ENCODE measurements at regions not wholly inside any gene's neighbourhood (a gene's known extent, or its start where the extent isn't known, plus 50 kb on each side); places are given as distances from the start of the nearest gene placed in this dataset.

GRCh38 chr6:149218915-149219314 is 98.6 kb upstream of the TAB2 start:
- Histone ChIP-seq H3K36me3 (ENCODE audit: control insufficient read depth in 2 of 2, extremely low read depth in 1 of 2, insufficient read depth in 2 of 2, low read length in 2 of 2) (no peaks in the 10 kb centered on the region), H3K9me1 (ENCODE audit: control insufficient read depth, extremely low read depth, insufficient read depth, low read length) (no peaks in the 10 kb centered on the region), H3K27ac (ENCODE audit: control insufficient read depth, insufficient read depth, low read length) (no peak overlapping the region), H2AFZ (ENCODE audit: control insufficient read depth, low read length) (no peak overlapping the region), H4K20me1 (ENCODE audit: control insufficient read depth, extremely low read depth, insufficient read depth, low read length) (no peaks in the 10 kb centered on the region), H3K4me1 (ENCODE audit: control insufficient read depth, extremely low read depth, insufficient read depth, low read length) (no peaks in the 10 kb centered on the region), H3K79me2 (ENCODE audit: control insufficient read depth, insufficient read depth, low read length) (no peaks in the 10 kb centered on the region), H3K9ac (ENCODE audit: control insufficient read depth, extremely low read depth, insufficient read depth, low read length) (no peak overlapping the region), H3K27me3 (ENCODE audit: control insufficient read depth, extremely low read depth, insufficient read depth, low read length) (no peaks in the 10 kb centered on the region), H3K4me3 (ENCODE audit: control insufficient read depth in 2 of 3, extremely low read depth in 1 of 3, insufficient read depth in 2 of 3, low read depth in 1 of 3, low read length in 3 of 3) (no peak overlapping the region), H3K4me2 (ENCODE audit: control insufficient read depth, extremely low read depth, insufficient read depth, low read depth, low read length) (no peak overlapping the region), H3K9me3 (ENCODE audit: control insufficient read depth, low read depth, low read length) (no peaks in the 10 kb centered on the region)
- DNase-seq (ENCODE audit: low read depth, low spot score), result no peak
- TF ChIP-seq CTCF (optimal IDR thresholded peaks at IDR 0.05 in 1 of 3, IDR thresholded peaks at IDR 0.05 in 1 of 3, conservative IDR thresholded peaks at IDR 0.05 in 1 of 3; ENCODE audit: extremely low read depth in 1 of 3, insufficient read depth in 2 of 3, low read length in 3 of 3), result no peak
- no peak for TF ChIP-seq EZH2 (IDR thresholded peaks at IDR 0.05; ENCODE audit: low read length)
- no peak for FAIRE-seq
- dilution Hi-C loops (cut with MboI; ENCODE audit: extremely low pct_ligation_motif_present, low sequenced_read_pairs), result no loop called here

- H2AFZ ChIP-seq (ENCODE audit: control insufficient read depth, low read length), result no peak overlapping the region
- FAIRE-seq (no peak), DNase-seq (ENCODE audit: low read depth, low spot score) (no peak)
- H3K4me2 ChIP-seq (ENCODE audit: control insufficient read depth, extremely low read depth, insufficient read depth, low read depth, low read length), result no peak overlapping the region
- H3K36me3 ChIP-seq (ENCODE audit: control insufficient read depth in 2 of 2, extremely low read depth in 1 of 2, insufficient read depth in 2 of 2, low read length in 2 of 2), result no peaks in the 10 kb centered on the region
- no peaks in the 10 kb centered on the region for H3K9me3 ChIP-seq (ENCODE audit: control insufficient read depth, low read depth, low read length)
- H3K9ac ChIP-seq (ENCODE audit: control insufficient read depth, extremely low read depth, insufficient read depth, low read length), result no peak overlapping the region
- no peak overlapping the region for H3K27ac ChIP-seq (ENCODE audit: control insufficient read depth, insufficient read depth, low read length)
- H3K79me2 ChIP-seq (ENCODE audit: control insufficient read depth, insufficient read depth, low read length), result no peaks in the 10 kb centered on the region
- no peak overlapping the region for H3K4me3 ChIP-seq (ENCODE audit: control insufficient read depth in 2 of 3, extremely low read depth in 1 of 3, insufficient read depth in 2 of 3, low read depth in 1 of 3, low read length in 3 of 3)
- H3K4me1 ChIP-seq (ENCODE audit: control insufficient read depth, extremely low read depth, insufficient read depth, low read length), result no peaks in the 10 kb centered on the region
- TF ChIP-seq EZH2 (IDR thresholded peaks at IDR 0.05; ENCODE audit: low read length) (no peak), CTCF (optimal IDR thresholded peaks at IDR 0.05 in 1 of 3, IDR thresholded peaks at IDR 0.05 in 1 of 3, conservative IDR thresholded peaks at IDR 0.05 in 1 of 3; ENCODE audit: extremely low read depth in 1 of 3, insufficient read depth in 2 of 3, low read length in 3 of 3) (no peak)
- H3K9me1 ChIP-seq (ENCODE audit: control insufficient read depth, extremely low read depth, insufficient read depth, low read length), result no peaks in the 10 kb centered on the region
- dilution Hi-C loops (cut with MboI; ENCODE audit: extremely low pct_ligation_motif_present, low sequenced_read_pairs), result no loop called here
- no peaks in the 10 kb centered on the region for H4K20me1 ChIP-seq (ENCODE audit: control insufficient read depth, extremely low read depth, insufficient read depth, low read length)
- H3K27me3 ChIP-seq (ENCODE audit: control insufficient read depth, extremely low read depth, insufficient read depth, low read length), result no peaks in the 10 kb centered on the region
These were observed 96.4 kb upstream of the TAB2 start for GRCh38 chr6:149220882-149221773.

Measured in keratinocyte (primary cell).